A549 (cell line): ENCODE measurements at regions not wholly inside any gene's neighbourhood (a gene's known extent, or its start where the extent isn't known, plus 50 kb on each side); places are given as distances from the start of the nearest gene placed in this dataset.

Experiments used
- ATAC-seq, 2 experiments: fragments of 200-7000 bp in 1 of 2; fragments of >200 bp in 1 of 2; cut with Nextera tagmentation in 1 of 2; cut with Tn5 transposase in 1 of 2; 3 replicates each; pipeline versions ENCODE4 v1.8.0 to v1.9.1; 2018 to 2020; ENCODE audit warnings: mild to moderate bottlenecking in 1 of 2, moderate library complexity in 1 of 2
- CTCF ChIA-PET: fragments of 300-600 bp; sonication (Branson Sonifier 250); formaldehyde crosslinking; extraction: SDS; loops from one replicate; lab custom pipeline; 2021; ENCODE audit warnings: antibody characterized with exemption, inconsistent platforms; lab: Yijun Ruan, JAX
- POLR2A ChIA-PET: fragments of 350-600 bp; formaldehyde crosslinking; extraction: SDS; loops from one replicate; lab custom pipeline; 2021; ENCODE audit warnings: antibody characterized with exemption, inconsistent platforms; lab: Yijun Ruan, JAX
- DNase-seq, 2 experiments: peaks; one replicate each; pipeline versions ENCODE4 v3.0.0 to v3.0.0-alpha.2; 2011 to 2016; ENCODE audit warnings: low read depth in 1 of 2, low spot score in 1 of 2
- FAIRE-seq: peaks from 2 replicates; lab custom pipeline; 2011; peaks lifted over from hg19 to GRCh38; lab: Jason Lieb, UNC
- H3K27ac ChIP-seq, 2 experiments: fragments of >200 bp; sonication (Bioruptor Twin); formaldehyde crosslinking; 3 replicates each; pipeline ENCODE4 v1.5.1; 2016 to 2017
- H3K4me1 ChIP-seq: fragments of >200 bp; sonication (Bioruptor Twin); formaldehyde crosslinking; 3 replicates; pipeline ENCODE4 v1.6.1; 2016
- H3K4me2 ChIP-seq: fragments of >200 bp; sonication (Bioruptor Twin); formaldehyde crosslinking; 3 replicates; pipeline ENCODE4 v1.6.1; 2016
- H3K4me3 ChIP-seq: fragments of >200 bp; sonication (Bioruptor Twin); formaldehyde crosslinking; 3 replicates; pipeline ENCODE4 v1.5.1; 2016
- H3K9me3 ChIP-seq: fragments of >200 bp; sonication (Bioruptor Twin); formaldehyde crosslinking; 3 replicates; pipeline ENCODE4 v1.6.1; 2016
- ATOH8 ChIP-seq: fragments of 250-450 bp; sonication (Bioruptor Pico); IDR thresholded peaks from 2 replicates; pipeline ENCODE4 v1.5.0; 2020; ENCODE audit warnings: low read depth, mild to moderate bottlenecking, moderate library complexity
- BCL3 ChIP-seq: fragments of >200 bp; sonication (Bioruptor Twin); formaldehyde crosslinking; IDR thresholded peaks from 3 replicates; pipeline ENCODE4 v1.6.1; 2016
- BHLHE40 ChIP-seq: IDR thresholded peaks from 2 replicates; pipeline ENCODE4 v1.6.1; 2012; ENCODE audit warnings: low read depth, low read length, inconsistent platforms
- CBX2 ChIP-seq: fragments of 200-600 bp; sonication (generic); IDR thresholded peaks from 2 replicates; pipeline ENCODE4 v1.6.1; 2016; ENCODE audit warnings: low read depth, mild to moderate bottlenecking, borderline replicate concordance
- CEBPB ChIP-seq, 2 experiments: fragments of >200 bp in 1 of 2; sonication (Bioruptor Twin) in 1 of 2; formaldehyde crosslinking in 1 of 2; IDR thresholded peaks; 2 replicates each; pipeline ENCODE4 v1.6.1; 2012 to 2016
- CTCF ChIP-seq: fragments of >200 bp; sonication (Bioruptor Twin); formaldehyde crosslinking; IDR thresholded peaks from 3 replicates; pipeline ENCODE4 v1.5.1; 2016
- EHMT2 ChIP-seq: fragments of 200-600 bp; sonication (generic); IDR thresholded peaks from 2 replicates; pipeline ENCODE4 v1.6.1; 2016; ENCODE audit warnings: antibody characterized with exemption, low read depth, mild to moderate bottlenecking, moderate library complexity
- ESRRA ChIP-seq: fragments of 150-350 bp; IDR thresholded peaks from 2 replicates; pipeline ENCODE4 v1.6.1; 2014; ENCODE audit warnings: mild to moderate bottlenecking, low read length, borderline replicate concordance
- FOSB ChIP-seq: fragments of 250-450 bp; sonication (Bioruptor Pico); IDR thresholded peaks from 2 replicates; pipeline ENCODE4 v1.5.0; 2020; ENCODE audit warnings: mild to moderate bottlenecking, moderate library complexity
- FOXS1 ChIP-seq: fragments of 250-450 bp; sonication (Bioruptor Pico); IDR thresholded peaks from 2 replicates; pipeline ENCODE4 v1.5.0; 2020; ENCODE audit warnings: mild to moderate bottlenecking, moderate library complexity
- GATA3 ChIP-seq: IDR thresholded peaks from 2 replicates; pipeline ENCODE4 v1.6.1; 2012; ENCODE audit warnings: borderline replicate concordance
- HEYL ChIP-seq: fragments of 250-450 bp; sonication (Bioruptor Pico); IDR thresholded peaks from 2 replicates; pipeline ENCODE4 v1.8.0; 2021; ENCODE audit warnings: mild to moderate bottlenecking, moderate library complexity
- HOXB5 ChIP-seq: fragments of 250-450 bp; sonication (Bioruptor Pico); IDR thresholded peaks from 2 replicates; pipeline ENCODE4 v1.5.0; 2020; ENCODE audit warnings: mild to moderate bottlenecking, moderate library complexity
- JUN ChIP-seq, 2 experiments: fragments of >200 bp; sonication (Bioruptor Twin); formaldehyde crosslinking; IDR thresholded peaks; 2 replicates in 1 of 2; 3 replicates in 1 of 2; pipeline ENCODE4 v1.6.1; 2016 to 2017
- KDM1A ChIP-seq: fragments of 200-600 bp; sonication (generic); IDR thresholded peaks from 2 replicates; pipeline ENCODE4 v1.6.1; 2016; ENCODE audit warnings: low read depth, mild to moderate bottlenecking
- KDM5A ChIP-seq: fragments of 200-600 bp; sonication (generic); IDR thresholded peaks from 2 replicates; pipeline ENCODE4 v1.6.1; 2016; ENCODE audit warnings: antibody characterized with exemption, mild to moderate bottlenecking
- MAX ChIP-seq: IDR thresholded peaks from 2 replicates; pipeline ENCODE4 v1.6.1; 2012
- MAZ ChIP-seq: fragments of 150-350 bp; IDR thresholded peaks from 2 replicates; pipeline ENCODE4 v1.6.1; 2014; ENCODE audit warnings: antibody characterized with exemption, low read depth, low read length, borderline replicate concordance
- MYC ChIP-seq: IDR thresholded peaks from 2 replicates; pipeline ENCODE4 v1.6.1; 2012; ENCODE audit warnings: mild to moderate bottlenecking, inconsistent platforms, low read length, improper control_type of control experiment, borderline replicate concordance
- NR3C1 ChIP-seq: fragments of >200 bp; sonication (Bioruptor Twin); formaldehyde crosslinking; IDR thresholded peaks from 3 replicates; pipeline ENCODE4 v1.6.1; 2017
- RAD21 ChIP-seq, 2 experiments: fragments of >200 bp in 1 of 2; sonication (Bioruptor Twin) in 1 of 2; formaldehyde crosslinking in 1 of 2; IDR thresholded peaks in 1 of 2; conservative IDR thresholded peaks in 1 of 2; 2 replicates in 1 of 2; 3 replicates in 1 of 2; pipeline ENCODE4 v1.6.1; 2012 to 2018; ENCODE audit warnings: inconsistent platforms in 1 of 2
- RARB ChIP-seq: fragments of 250-450 bp; sonication (Bioruptor Pico); IDR thresholded peaks from 2 replicates; pipeline ENCODE4 v1.8.0; 2021; ENCODE audit warnings: mild to moderate bottlenecking, moderate library complexity
- RCOR1 ChIP-seq: fragments of 150-350 bp; IDR thresholded peaks from 2 replicates; pipeline ENCODE4 v1.6.1; 2014; ENCODE audit warnings: antibody characterized with exemption, low read length, low read depth
- RNF2 ChIP-seq: fragments of 200-600 bp; sonication (generic); IDR thresholded peaks from 2 replicates; pipeline ENCODE4 v1.6.1; 2016; ENCODE audit warnings: low read depth, mild to moderate bottlenecking, antibody characterized with exemption, moderate library complexity, borderline replicate concordance
- SREBF2 ChIP-seq: fragments of 450-650 bp; IDR thresholded peaks from 2 replicates; pipeline ENCODE4 v1.6.1; 2014; ENCODE audit warnings: mild to moderate bottlenecking, moderate library complexity
- ZFP36 ChIP-seq: fragments of 450-650 bp; IDR thresholded peaks from 2 replicates; pipeline ENCODE4 v1.6.1; 2014; ENCODE audit warnings: borderline replicate concordance; ENCODE audit not compliant: partially characterized antibody
- WGBS: methylation state at CpG from one replicate; pipeline ENCODE4 v1.1.6; 2017; ENCODE audit errors: missing lambda C conversion rate; 5-methylcytosine and 5-hydroxymethylcytosine counted together

DNA sequence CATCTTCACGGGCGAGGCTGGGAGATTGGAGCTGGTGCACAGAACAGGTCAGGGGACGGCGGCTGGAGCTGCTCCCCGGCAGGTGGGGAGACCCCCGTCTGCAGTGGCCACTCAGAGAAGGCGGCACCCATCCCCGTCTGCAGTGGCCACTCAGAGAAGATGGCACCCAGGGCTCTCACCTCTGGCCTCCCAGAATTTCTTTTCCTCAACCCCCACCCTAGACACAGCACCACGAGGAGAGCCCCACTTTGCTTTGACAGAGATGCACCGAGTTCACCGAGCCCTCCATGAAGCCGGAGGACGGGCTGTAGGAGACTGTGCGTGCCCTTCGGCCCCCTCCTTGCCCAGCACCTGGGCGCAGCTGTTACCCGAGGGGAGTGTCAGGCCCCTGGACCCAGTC lies 201.6 kb upstream of the SALL3 start:
- Histone ChIP-seq H3K27ac (no peak overlapping the region), H3K4me3 (no peak overlapping the region)
- no peak for TF ChIP-seq GATA3
- no peak for TF ChIP-seq SREBF2
- TF ChIP-seq MAX = no peak
- TF ChIP-seq ATOH8 (CRISPR knock-in tag) = no peak
- no peak for TF ChIP-seq CBX2
- no peak for TF ChIP-seq FOXS1 (CRISPR knock-in tag)
- TF ChIP-seq KDM5A = no peak
- TF ChIP-seq BCL3 = no peak
- TF ChIP-seq RARB (CRISPR knock-in tag) = no peak
- no peak for TF ChIP-seq CTCF
- no peak for TF ChIP-seq MAZ
- TF ChIP-seq JUN (IDR thresholded peaks at IDR 0.05) = no peak
- no peak for TF ChIP-seq EHMT2
- TF ChIP-seq FOSB (CRISPR knock-in tag) = no peak
- TF ChIP-seq MYC = no peak
- TF ChIP-seq ZFP36 = no peak
- TF ChIP-seq, all 56 proteins: peak for 0
- no peak overlapping the region for H3K4me2 ChIP-seq
- DNase-seq (no peak), FAIRE-seq (no peak), ATAC-seq (no peak)
- 30% methylated on average over 5 of the region's 17 CpGs for whole genome bisulfite sequencing
- no peaks in the 10 kb centered on the region for H3K4me1 ChIP-seq
- H3K9me3 ChIP-seq = no peaks in the 10 kb centered on the region
- ChIA-PET POLR2A (no interaction called here), CTCF (no interaction called here)

DNA sequence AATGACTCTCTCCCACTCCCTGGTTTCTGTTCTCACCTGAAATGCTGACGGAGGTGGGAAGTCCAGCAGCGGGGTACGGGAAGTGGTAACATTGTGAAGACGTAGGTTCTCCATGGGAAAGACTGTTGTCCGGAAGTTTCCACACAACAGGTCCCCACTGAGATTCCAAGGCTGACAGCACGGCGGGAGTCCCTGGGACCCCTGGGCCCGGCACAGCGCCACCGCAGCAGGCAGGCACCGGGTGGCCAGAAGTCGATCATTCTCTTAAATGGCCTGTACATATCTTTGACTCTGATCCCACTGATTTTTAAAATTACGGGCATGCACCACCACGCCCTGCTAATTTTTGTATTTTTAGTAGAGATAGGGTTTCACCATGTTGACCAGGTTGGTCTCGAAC lies 201.0 kb upstream of the SALL3 start:
- H3K9me3 ChIP-seq = no peaks in the 10 kb centered on the region
- no peaks in the 10 kb centered on the region for H3K4me1 ChIP-seq
- DNase-seq = no peak
- TF ChIP-seq RNF2 = no peak
- TF ChIP-seq ESRRA = no peak
- no peak for TF ChIP-seq FOSB (CRISPR knock-in tag)
- no peak for TF ChIP-seq RAD21 (conservative IDR thresholded peaks at IDR 0.05 in 1 of 2, IDR thresholded peaks at IDR 0.05 in 1 of 2)
- TF ChIP-seq CEBPB (IDR thresholded peaks at IDR 0.05) = no peak
- no peak for TF ChIP-seq HOXB5 (CRISPR knock-in tag)
- no peak for TF ChIP-seq NR3C1
- no peak for TF ChIP-seq RCOR1
- no peak for TF ChIP-seq BHLHE40
- TF ChIP-seq KDM1A = no peak
- TF ChIP-seq HEYL (CRISPR knock-in tag) = no peak
- TF ChIP-seq MAX = no peak
- TF ChIP-seq, all 56 proteins: peak for 0
- H3K4me3 ChIP-seq = no peak overlapping the region
- FAIRE-seq (no peak), ATAC-seq (no peak)
- POLR2A ChIA-PET = no interaction called here
- CTCF ChIA-PET = no interaction called here
- no peak overlapping the region for H3K27ac ChIP-seq
- H3K4me2 ChIP-seq = no peak overlapping the region
- 57% methylated on average over 15 of the region's 15 CpGs for WGBS
